ENCODE measurements at regions not wholly inside any gene's neighbourhood (a gene's known extent, or its start where the extent isn't known, plus 50 kb on each side); places are given as distances from the start of the nearest gene placed in this dataset.

GRCh38 chr16:48435906-48436305 is 50.7 kb upstream of the SIAH1 start:
- TF ChIP-seq CTCF (IDR thresholded peaks at IDR 0.05) (no peak), POLR2A (IDR thresholded peaks at IDR 0.05) (no peak)

Measured in testis (tissue), 2 donors.